PC-3 (cell line): ENCODE measurements at regions not wholly inside any gene's neighbourhood (a gene's known extent, or its start where the extent isn't known, plus 50 kb on each side); places are given as distances from the start of the nearest gene placed in this dataset.

Source experiments
- CTCF ChIP-seq: fragments of 300-600 bp; sonication (generic); conservative IDR thresholded peaks from 2 replicates; pipeline ENCODE4 v1.5.1; 2017; ENCODE audit warnings: antibody characterized with exemption, low read depth, mild to moderate bottlenecking, low read length
- EZH2 ChIP-seq: fragments of 300-600 bp; sonication (generic); IDR thresholded peaks from one replicate; pipeline ENCODE4 v1.6.1; 2017; ENCODE audit warnings: antibody characterized with exemption, mild to moderate bottlenecking, low read length; ENCODE audit not compliant: unreplicated experiment

- TF ChIP-seq EZH2 (no peak), CTCF (no peak)
Measured at GRCh38 chr21:19724081-19724480, 1274.1 kb upstream of the NCAM2 start.
